ENCODE measurements at regions not wholly inside any gene's neighbourhood (a gene's known extent, or its start where the extent isn't known, plus 50 kb on each side); places are given as distances from the start of the nearest gene placed in this dataset.

- TF ChIP-seq CTCF (IDR thresholded peaks at IDR 0.05) (no peak), POLR2A (IDR thresholded peaks at IDR 0.05) (no peak)
Measured at GRCh38 chr1:176382163-176382562, 80.8 kb upstream of the PAPPA2 start.
